ENCODE measurements at regions not wholly inside any gene's neighbourhood (a gene's known extent, or its start where the extent isn't known, plus 50 kb on each side); places are given as distances from the start of the nearest gene placed in this dataset.

DNA sequence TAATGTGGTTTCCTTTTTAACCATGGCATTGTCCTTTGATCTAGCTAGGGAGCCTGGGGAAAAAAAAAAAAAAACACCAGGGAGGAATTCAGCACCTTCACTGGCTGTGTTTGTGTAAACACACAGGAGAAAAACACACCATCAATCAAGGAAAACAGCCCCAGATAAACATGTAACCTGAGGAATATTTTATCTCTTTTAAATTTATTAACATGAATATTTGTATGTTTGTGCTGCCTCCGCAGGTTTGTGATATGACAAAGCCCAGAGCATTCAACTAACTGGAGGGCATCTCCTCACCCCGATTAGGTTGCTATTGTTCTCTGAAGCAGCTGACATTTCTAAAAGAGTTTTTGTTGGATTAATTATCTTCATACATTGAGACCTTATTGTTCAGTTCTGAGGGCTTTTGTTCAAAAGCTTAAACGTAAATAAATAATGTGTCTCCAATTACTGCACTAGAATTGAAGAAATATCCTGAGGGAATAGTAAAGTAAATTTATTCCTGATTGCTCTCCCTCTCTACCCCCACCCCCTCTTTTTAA, 89.4 kb upstream of the SEMA3E start:
- ChIA-PET POLR2A (ENCODE audit: partially characterized antibody) (no interaction called here), CTCF (ENCODE audit: partially characterized antibody) (no interaction called here)
- H2AK5ac ChIP-seq (ENCODE audit: low read depth, low read length), result no peak overlapping the region
- H3K18ac ChIP-seq (ENCODE audit: extremely low read depth, low read length), result no peak overlapping the region
- no peak for DNase-seq (ENCODE audit: low read depth in 1 of 2, low spot score in 2 of 2)
- WGBS, 2 experiments (ENCODE audit: extremely low coverage in 1 of 2, insufficient coverage in 1 of 2, insufficient read length in 1 of 2, insufficient replicate concordance in 2 of 2, low coverage in 1 of 2, low lambda C conversion rate in 2 of 2, missing lambda C conversion rate in 1 of 2), result 79% methylated on average over 3 of the region's 3 CpGs; no CpG with 5 or more reads in 1 of the 2 experiments
- no peak overlapping the region for H3K4ac ChIP-seq (replicated peaks; ENCODE audit: insufficient read length, low read depth, low read length)
- no peaks in the 10 kb centered on the region for H3K23me2 ChIP-seq (ENCODE audit: low read depth, low read length)
- H3K4me1 ChIP-seq (replicated peaks in 1 of 4; ENCODE audit: control insufficient read depth in 3 of 4, insufficient read depth in 4 of 4, low read length in 3 of 4), result no peaks in the 10 kb centered on the region
- no peak overlapping the region for H2BK20ac ChIP-seq (ENCODE audit: low read length)
- H4K8ac ChIP-seq (ENCODE audit: extremely low read depth, insufficient read depth, low read length), result no peak overlapping the region
- H2BK5ac ChIP-seq (ENCODE audit: low read depth, low read length), result no peak overlapping the region
- H3K56ac ChIP-seq (replicated peaks; ENCODE audit: insufficient read length, low read depth, low read length), result no peak overlapping the region
- H2AFZ ChIP-seq (ENCODE audit: low read length), result no peak overlapping the region
- no peak overlapping the region for H4K91ac ChIP-seq (replicated peaks; ENCODE audit: insufficient read length, low read length)
- H4K5ac ChIP-seq (ENCODE audit: insufficient read length, low read depth, low read length), result no peak overlapping the region
- H2BK15ac ChIP-seq (ENCODE audit: low read length), result no peak overlapping the region
- H3K14ac ChIP-seq (ENCODE audit: insufficient read length), result no peak overlapping the region
- no peaks in the 10 kb centered on the region for H3K79me1 ChIP-seq (ENCODE audit: low read depth, low read length)
- no peak overlapping the region for H3K4me3 ChIP-seq (ENCODE audit: extremely low read depth in 1 of 4, insufficient read depth in 2 of 4, low read depth in 3 of 4, low read length in 4 of 4)
- H3K9me3 ChIP-seq (ENCODE audit: insufficient read depth in 2 of 2, low read depth in 1 of 2, low read length in 1 of 2), result no peaks in the 10 kb centered on the region
- no peaks in the 10 kb centered on the region for H3K79me2 ChIP-seq (ENCODE audit: control insufficient read depth in 1 of 2, insufficient read depth in 2 of 2, low read length in 2 of 2)
- no peak overlapping the region for H3K23ac ChIP-seq (ENCODE audit: insufficient read length)
- H3K36me3 ChIP-seq (ENCODE audit: control insufficient read depth in 2 of 4, insufficient read depth in 4 of 4, low read length in 3 of 4), result no peaks in the 10 kb centered on the region
- H3K27ac ChIP-seq (ENCODE audit: low read depth, low read length), result no peak overlapping the region
- no peak for FAIRE-seq
- no peak overlapping the region for H3K9ac ChIP-seq (replicated peaks in 1 of 4; ENCODE audit: extremely low read depth in 1 of 4, low read depth in 3 of 4, low read length in 3 of 4)
- H2BK120ac ChIP-seq (replicated peaks; ENCODE audit: low read depth, low read length), result no peak overlapping the region
- no peaks in the 10 kb centered on the region for H3K27me3 ChIP-seq (replicated peaks in 1 of 4; ENCODE audit: control insufficient read depth in 3 of 4, extremely low read depth in 1 of 4, insufficient read depth in 3 of 4, low read length in 3 of 4)
- no peak overlapping the region for H3K4me2 ChIP-seq (ENCODE audit: insufficient read depth in 1 of 2, low read depth in 2 of 2, low read length in 2 of 2)
- H2BK12ac ChIP-seq (ENCODE audit: low read depth, low read length), result no peak overlapping the region
- H4K20me1 ChIP-seq (replicated peaks in 1 of 2; ENCODE audit: control insufficient read depth in 1 of 2, insufficient read depth in 2 of 2, low read length in 2 of 2), result no peaks in the 10 kb centered on the region

Data from H1 (cell line).